Activated naive CD8-positive, alpha-beta T cell treated with anti-CD3 and anti-CD28 coated beads for 36 hours (primary cell): ENCODE measurements at regions not wholly inside any gene's neighbourhood (a gene's known extent, or its start where the extent isn't known, plus 50 kb on each side); places are given as distances from the start of the nearest gene placed in this dataset.
"Not testable (repeated sequence)": the region's sequence is repeated elsewhere in the genome, so short reads cannot be mapped to it uniquely, and the experiment has no call there.

Experiments used
- DNase-seq: peaks from one replicate; pipeline ENCODE4 v3.0.0; 2021
- H3K27ac Mint-ChIP-seq: one replicate; pipeline ENCODE4 v1.8.0; 2022; ENCODE audit warnings: mild to moderate bottlenecking, moderate library complexity, mixed read lengths
- H3K27me3 Mint-ChIP-seq: one replicate; pipeline ENCODE4 v1.8.0; 2022; ENCODE audit warnings: mild to moderate bottlenecking, mixed read lengths
- H3K36me3 Mint-ChIP-seq: one replicate; pipeline ENCODE4 v1.8.0; 2021; ENCODE audit warnings: mild to moderate bottlenecking, mixed read lengths
- H3K4me1 Mint-ChIP-seq: one replicate; pipeline ENCODE4 v1.8.0; 2021; ENCODE audit warnings: mixed read lengths
- H3K4me3 Mint-ChIP-seq: one replicate; pipeline ENCODE4 v1.8.0; 2022; ENCODE audit warnings: mild to moderate bottlenecking, moderate library complexity, mixed read lengths
- H3K9me3 Mint-ChIP-seq: one replicate; pipeline ENCODE4 v1.8.0; 2022; ENCODE audit warnings: mixed read lengths

DNA sequence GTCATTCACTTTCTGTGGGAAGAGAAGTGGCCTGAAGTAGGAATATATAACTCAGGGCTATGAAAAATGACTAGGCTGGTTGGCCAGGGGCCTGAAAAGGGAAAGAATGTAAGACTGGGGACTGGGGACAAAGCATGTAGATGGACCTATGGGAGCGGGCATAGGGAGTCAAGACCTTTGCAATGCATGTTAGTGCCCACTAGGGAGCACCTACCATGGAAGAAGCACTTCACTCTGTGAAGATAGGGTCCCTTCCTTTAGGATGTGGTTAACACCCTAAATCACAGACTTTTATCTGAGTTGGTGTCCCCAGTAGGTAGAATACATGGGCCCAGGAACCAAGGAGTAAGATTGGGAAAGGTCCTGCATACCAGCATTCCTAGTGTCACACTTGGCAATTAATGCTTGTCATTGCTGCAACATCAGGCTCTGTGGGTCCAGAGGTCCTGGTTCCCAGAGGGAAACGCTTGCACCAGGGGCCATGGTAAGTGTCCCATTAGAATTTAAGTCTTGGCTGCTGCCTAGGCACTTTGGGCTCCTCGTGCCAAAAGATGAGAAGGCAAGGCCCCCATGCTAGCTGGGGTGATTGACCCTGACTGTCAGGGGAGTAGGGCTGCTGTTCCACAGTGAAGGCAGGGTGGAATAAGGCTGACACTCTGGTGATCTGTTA lies 79.6 kb downstream of the CRYGS start:
- H3K36me3 Mint-ChIP-seq: no peaks in the 10 kb centered on the region
- peaks cover 7% of the 10 kb centered on the region for H3K27me3 Mint-ChIP-seq
- H3K9me3 Mint-ChIP-seq: no peaks in the 10 kb centered on the region
- no peak for DNase-seq
- peaks cover 8% of the 10 kb centered on the region for H3K4me1 Mint-ChIP-seq
- no peak overlapping the region for H3K27ac Mint-ChIP-seq
- no peak overlapping the region for H3K4me3 Mint-ChIP-seq

- H3K9me3 Mint-ChIP-seq: no peaks in the 10 kb centered on the region
- no peaks in the 10 kb centered on the region for H3K36me3 Mint-ChIP-seq
- H3K27me3 Mint-ChIP-seq: peaks cover 9% of the 10 kb centered on the region
- no peak overlapping the region for H3K4me3 Mint-ChIP-seq
- H3K27ac Mint-ChIP-seq: no peak overlapping the region
- H3K4me1 Mint-ChIP-seq: peaks cover 8% of the 10 kb centered on the region
- no peak for DNase-seq
These were observed 83.0 kb downstream of the CRYGS start for GRCh38 chr3:186461141-186461540.

- Mint-ChIP-seq H3K27me3 (peaks cover 9% of the 10 kb centered on the region), H3K4me3 (no peak overlapping the region), H3K36me3 (no peaks in the 10 kb centered on the region), H3K4me1 (peaks cover 6% of the 10 kb centered on the region), H3K27ac (no peak overlapping the region), H3K9me3 (no peaks in the 10 kb centered on the region)
- no peak for DNase-seq
These were observed 85.1 kb downstream of the CRYGS start for GRCh38 chr3:186459108-186459467.

GRCh38 chr3:186458306-186459107 lies 85.7 kb downstream of the CRYGS start:
- no peaks in the 10 kb centered on the region for H3K36me3 Mint-ChIP-seq
- no peak for DNase-seq
- no peaks in the 10 kb centered on the region for H3K9me3 Mint-ChIP-seq
- no peak overlapping the region for H3K4me3 Mint-ChIP-seq
- peaks cover 6% of the 10 kb centered on the region for H3K4me1 Mint-ChIP-seq
- no peak overlapping the region for H3K27ac Mint-ChIP-seq
- peaks cover 9% of the 10 kb centered on the region for H3K27me3 Mint-ChIP-seq

- Mint-ChIP-seq H3K4me1 (peaks cover 6% of the 10 kb centered on the region), H3K4me3 (no peak overlapping the region), H3K27ac (no peak overlapping the region), H3K9me3 (no peaks in the 10 kb centered on the region), H3K27me3 (peaks cover 9% of the 10 kb centered on the region), H3K36me3 (no peaks in the 10 kb centered on the region)
- DNase-seq: no peak
These were observed 86.9 kb downstream of the CRYGS start for GRCh38 chr3:186457236-186457635.

GRCh38 chr3:186456731-186457191 lies 87.4 kb downstream of the CRYGS start:
- Mint-ChIP-seq H3K4me3 (no peak overlapping the region), H3K27me3 (peaks cover 9% of the 10 kb centered on the region), H3K9me3 (no peaks in the 10 kb centered on the region), H3K4me1 (peaks cover 6% of the 10 kb centered on the region), H3K36me3 (no peaks in the 10 kb centered on the region), H3K27ac (no peak overlapping the region)
- no peak for DNase-seq

- H3K9me3 Mint-ChIP-seq: no peaks in the 10 kb centered on the region
- H3K4me3 Mint-ChIP-seq: no peak overlapping the region
- no peak for DNase-seq
- H3K27me3 Mint-ChIP-seq: peaks cover 5% of the 10 kb centered on the region
- H3K4me1 Mint-ChIP-seq: peaks cover 2% of the 10 kb centered on the region
- H3K36me3 Mint-ChIP-seq: no peaks in the 10 kb centered on the region
- H3K27ac Mint-ChIP-seq: no peak overlapping the region
These were observed 89.1 kb downstream of the CRYGS start for GRCh38 chr3:186454881-186455703.

DNA sequence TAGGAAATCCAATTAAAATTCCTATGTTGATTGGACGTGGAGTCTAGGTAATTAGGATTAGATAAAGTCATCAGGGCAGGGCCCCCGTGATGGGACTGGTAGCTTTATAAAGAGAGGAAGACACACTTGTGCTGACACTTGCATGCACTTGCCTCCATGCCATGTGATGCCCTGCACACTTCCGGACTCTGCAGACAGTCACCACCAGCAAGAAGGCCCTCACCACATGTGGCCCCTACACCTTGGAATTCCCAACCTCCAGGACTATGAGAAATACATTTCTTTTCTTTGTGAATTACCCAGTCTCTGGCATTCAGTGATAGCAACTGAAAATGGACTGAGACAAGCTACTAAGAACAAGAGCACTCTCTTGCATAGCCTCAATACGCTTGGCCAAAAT lies 90.6 kb downstream of the CRYGS start:
- no peak overlapping the region for H3K4me3 Mint-ChIP-seq
- H3K36me3 Mint-ChIP-seq: no peaks in the 10 kb centered on the region
- H3K4me1 Mint-ChIP-seq: no peaks in the 10 kb centered on the region
- no peak for DNase-seq
- H3K9me3 Mint-ChIP-seq: no peaks in the 10 kb centered on the region
- no peaks in the 10 kb centered on the region for H3K27me3 Mint-ChIP-seq
- no peak overlapping the region for H3K27ac Mint-ChIP-seq

DNA sequence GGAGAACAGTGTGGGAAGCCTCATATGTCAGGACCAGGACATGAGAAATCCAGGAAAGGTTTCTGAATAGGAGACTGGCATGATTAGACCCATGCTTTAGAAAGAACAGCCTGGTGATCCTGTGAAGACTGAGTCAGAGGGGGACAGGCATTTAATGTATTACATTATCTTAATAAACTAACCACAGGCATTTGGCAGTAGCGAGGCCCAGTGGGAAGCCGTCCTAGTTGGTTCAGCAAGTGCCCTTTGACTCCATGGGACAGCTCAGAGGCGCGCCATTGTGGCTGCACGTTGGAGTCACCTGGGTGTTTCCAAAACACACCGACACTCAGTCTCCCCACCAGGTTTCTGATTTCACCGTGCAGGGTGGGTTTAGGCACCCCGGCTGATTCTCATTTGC lies 90.5 kb upstream of the DGKG start:
- Mint-ChIP-seq H3K4me3 (no peak overlapping the region), H3K27me3 (no peaks in the 10 kb centered on the region), H3K27ac (no peak overlapping the region), H3K9me3 (no peaks in the 10 kb centered on the region), H3K4me1 (no peaks in the 10 kb centered on the region), H3K36me3 (no peaks in the 10 kb centered on the region)
- no peak for DNase-seq

GRCh38 chr3:186451371-186451770 lies 89.3 kb upstream of the DGKG start:
- no peaks in the 10 kb centered on the region for H3K27me3 Mint-ChIP-seq
- no peaks in the 10 kb centered on the region for H3K9me3 Mint-ChIP-seq
- no peaks in the 10 kb centered on the region for H3K4me1 Mint-ChIP-seq
- H3K27ac Mint-ChIP-seq: no peak overlapping the region
- no peak overlapping the region for H3K4me3 Mint-ChIP-seq
- no peak for DNase-seq
- no peaks in the 10 kb centered on the region for H3K36me3 Mint-ChIP-seq

DNA sequence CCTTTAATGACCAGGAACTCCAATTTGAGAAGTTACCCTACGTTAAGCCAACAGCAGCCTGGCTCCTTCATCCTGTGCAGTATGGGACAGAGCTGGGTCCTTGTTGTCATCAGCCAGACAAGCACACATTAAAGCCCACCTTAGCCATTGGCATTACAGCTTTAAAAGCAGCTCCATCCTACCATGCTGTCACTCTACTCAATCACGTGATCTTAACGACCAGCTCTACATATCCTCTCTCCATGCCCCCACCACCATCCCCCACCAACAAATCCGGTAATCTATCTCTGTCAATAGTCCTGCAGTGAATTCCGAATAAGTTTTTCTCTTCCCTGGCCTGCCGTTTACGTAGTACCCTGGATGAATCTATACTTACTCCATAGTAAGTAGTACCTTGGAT lies 82.9 kb upstream of the DGKG start:
- H3K4me1 Mint-ChIP-seq: no peaks in the 10 kb centered on the region
- H3K9me3 Mint-ChIP-seq: no peaks in the 10 kb centered on the region
- no peaks in the 10 kb centered on the region for H3K36me3 Mint-ChIP-seq
- H3K27me3 Mint-ChIP-seq: no peaks in the 10 kb centered on the region
- H3K4me3 Mint-ChIP-seq: no peak overlapping the region
- DNase-seq: no peak
- H3K27ac Mint-ChIP-seq: no peak overlapping the region

GRCh38 chr3:186444288-186444687 lies 82.3 kb upstream of the DGKG start:
- H3K27ac Mint-ChIP-seq: no peak overlapping the region

GRCh38 chr3:186442979-186443378 lies 80.9 kb upstream of the DGKG start:
- not testable (repeated sequence) for H3K27me3 Mint-ChIP-seq, DNase-seq, H3K9me3 Mint-ChIP-seq, H3K36me3 Mint-ChIP-seq, H3K27ac Mint-ChIP-seq, H3K4me3 Mint-ChIP-seq, H3K4me1 Mint-ChIP-seq

More at GRCh38 chr3:186444288-186444687, 82.3 kb upstream of the DGKG start:
- no peak for DNase-seq
- no peaks in the 10 kb centered on the region for H3K36me3 Mint-ChIP-seq
- H3K27me3 Mint-ChIP-seq: no peaks in the 10 kb centered on the region
- no peaks in the 10 kb centered on the region for H3K4me1 Mint-ChIP-seq
- H3K4me3 Mint-ChIP-seq: no peak overlapping the region
- H3K9me3 Mint-ChIP-seq: no peaks in the 10 kb centered on the region

DNA sequence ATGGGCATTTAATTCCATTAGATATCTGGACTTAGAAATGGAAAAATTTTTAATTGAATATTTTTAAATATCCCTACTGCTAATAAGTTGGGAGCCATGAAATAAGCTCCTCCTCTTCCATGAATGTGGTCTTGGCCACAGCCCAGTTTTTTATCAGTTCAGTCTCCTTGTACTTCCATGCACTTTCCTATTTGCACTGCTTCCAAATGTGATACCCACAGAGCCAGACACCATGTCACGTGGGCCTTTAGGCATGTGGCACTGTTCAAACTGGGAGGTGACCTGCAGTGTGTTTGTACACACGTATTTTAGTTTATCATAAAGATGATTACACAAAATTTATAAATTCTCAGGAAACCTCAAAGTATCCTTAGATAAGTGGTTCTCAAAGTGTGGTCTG lies 80.1 kb upstream of the DGKG start:
- Mint-ChIP-seq H3K4me3 (no peak overlapping the region), H3K9me3 (no peaks in the 10 kb centered on the region), H3K27me3 (no peaks in the 10 kb centered on the region), H3K36me3 (no peaks in the 10 kb centered on the region), H3K27ac (no peak overlapping the region), H3K4me1 (no peaks in the 10 kb centered on the region)
- DNase-seq: no peak

DNA sequence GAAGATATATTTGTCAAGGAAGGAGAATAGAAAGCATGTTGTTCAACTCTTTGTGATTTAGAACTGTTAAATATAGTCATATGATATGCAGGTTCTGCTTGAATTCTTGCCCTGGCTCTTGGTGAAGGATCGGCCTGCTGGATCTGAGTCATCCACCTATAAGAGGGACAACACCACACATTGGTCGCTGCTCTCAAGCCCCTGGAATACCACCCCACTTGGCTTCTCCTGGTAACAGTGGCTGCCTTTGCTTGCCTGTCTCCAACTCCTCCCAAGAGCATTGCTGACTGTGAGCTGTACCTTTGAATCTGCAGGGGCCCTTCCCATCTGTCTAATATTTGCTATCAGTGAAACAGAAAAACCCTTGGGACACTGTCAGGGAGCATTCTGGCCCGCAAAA lies 78.9 kb upstream of the DGKG start:
- Mint-ChIP-seq H3K9me3 (no peaks in the 10 kb centered on the region), H3K27me3 (no peaks in the 10 kb centered on the region), H3K36me3 (no peaks in the 10 kb centered on the region), H3K4me3 (no peak overlapping the region), H3K4me1 (no peaks in the 10 kb centered on the region), H3K27ac (no peak overlapping the region)
- DNase-seq: no peak
